ENCODE measurements at regions not wholly inside any gene's neighbourhood (a gene's known extent, or its start where the extent isn't known, plus 50 kb on each side); places are given as distances from the start of the nearest gene placed in this dataset.

GRCh38 chrY:8547931-8548330 is 789.3 kb upstream of the TSPY4 start:
- TF ChIP-seq POLR2A (IDR thresholded peaks at IDR 0.05): no peak
- TF ChIP-seq, protein P1, sequence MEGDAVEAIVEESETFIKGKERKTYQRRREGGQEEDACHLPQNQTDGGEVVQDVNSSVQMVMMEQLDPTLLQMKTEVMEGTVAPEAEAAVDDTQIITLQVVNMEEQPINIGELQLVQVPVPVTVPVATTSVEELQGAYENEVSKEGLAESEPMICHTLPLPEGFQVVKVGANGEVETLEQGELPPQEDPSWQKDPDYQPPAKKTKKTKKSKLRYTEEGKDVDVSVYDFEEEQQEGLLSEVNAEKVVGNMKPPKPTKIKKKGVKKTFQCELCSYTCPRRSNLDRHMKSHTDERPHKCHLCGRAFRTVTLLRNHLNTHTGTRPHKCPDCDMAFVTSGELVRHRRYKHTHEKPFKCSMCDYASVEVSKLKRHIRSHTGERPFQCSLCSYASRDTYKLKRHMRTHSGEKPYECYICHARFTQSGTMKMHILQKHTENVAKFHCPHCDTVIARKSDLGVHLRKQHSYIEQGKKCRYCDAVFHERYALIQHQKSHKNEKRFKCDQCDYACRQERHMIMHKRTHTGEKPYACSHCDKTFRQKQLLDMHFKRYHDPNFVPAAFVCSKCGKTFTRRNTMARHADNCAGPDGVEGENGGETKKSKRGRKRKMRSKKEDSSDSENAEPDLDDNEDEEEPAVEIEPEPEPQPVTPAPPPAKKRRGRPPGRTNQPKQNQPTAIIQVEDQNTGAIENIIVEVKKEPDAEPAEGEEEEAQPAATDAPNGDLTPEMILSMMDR (IDR thresholded peaks at IDR 0.05): no peak

All from Peyer's patch (tissue), 4 donors.